Gastroesophageal sphincter (tissue), 4 donors: ENCODE measurements at regions not wholly inside any gene's neighbourhood (a gene's known extent, or its start where the extent isn't known, plus 50 kb on each side); places are given as distances from the start of the nearest gene placed in this dataset.
A peak's percentile ranks its signal among the peaks of the same experiment; 100 is the strongest.

Experiments used
- ATAC-seq: fragments of 150-250 bp; one replicate; pipeline ENCODE4 v1.9.1; 2016; ENCODE audit warnings: mild to moderate bottlenecking, moderate library complexity
- H3K27ac ChIP-seq, 4 donors: fragments of 200-600 bp; sonication (generic) in 3 of 4; 1 replicate in 3 of 4; 2 replicates in 1 of 4; pipeline ENCODE4 v1.5.1; 2016 to 2019
- H3K27me3 ChIP-seq: fragments of 200-600 bp; sonication (generic); one replicate; pipeline ENCODE4 v1.5.1; 2019
- H3K36me3 ChIP-seq, 2 donors: fragments of 200-600 bp; sonication (generic); one replicate each; pipeline ENCODE4 v1.5.1; 2019; ENCODE audit warnings: control low read depth in 1 of 2
- H3K4me1 ChIP-seq, 3 donors: fragments of 200-600 bp; sonication (generic); 1 replicate in 2 of 3; 2 replicates in 1 of 3; pipeline ENCODE4 v1.5.1; 2016 to 2019; ENCODE audit warnings: control low read depth in 2 of 3
- H3K4me3 ChIP-seq, 2 donors: fragments of 200-600 bp; sonication (generic); one replicate each; pipeline ENCODE4 v1.5.1; 2019; ENCODE audit warnings: mild to moderate bottlenecking in 1 of 2, moderate library complexity in 1 of 2
- H3K9me3 ChIP-seq, 3 donors: fragments of 200-600 bp; sonication (generic); one replicate each; pipeline ENCODE4 v1.5.1; 2017 to 2019; ENCODE audit warnings: control low read depth in 2 of 3
- CTCF ChIP-seq, 4 experiments: fragments of 200-600 bp in 2 of 4; fragments of 450-650 bp in 2 of 4; sonication (generic) in 1 of 4; IDR thresholded peaks; one replicate each; pipeline ENCODE4 v1.5.1; 2017 to 2019; ENCODE audit warnings: antibody characterized with exemption in 4 of 4, mild to moderate bottlenecking in 2 of 4, moderate library complexity in 2 of 4
- EP300 ChIP-seq: sonication (generic); formaldehyde crosslinking; IDR thresholded peaks from one replicate; pipeline ENCODE4 v1.6.1; 2017; ENCODE audit warnings: antibody characterized with exemption, mild to moderate bottlenecking
- POLR2A ChIP-seq, 2 donors: fragments of 450-650 bp; IDR thresholded peaks; one replicate each; pipeline ENCODE4 v1.6.1; 2017; ENCODE audit warnings: antibody characterized with exemption in 2 of 2, mild to moderate bottlenecking in 2 of 2, moderate library complexity in 1 of 2
- POLR2AphosphoS5 ChIP-seq: sonication (generic); formaldehyde crosslinking; IDR thresholded peaks from one replicate; pipeline ENCODE4 v1.6.1; 2017; ENCODE audit warnings: antibody characterized with exemption
- WGBS, 2 donors: methylation state at CpG; one replicate each; pipeline ENCODE4 v1.1.5; 2018; ENCODE audit warnings: low coverage in 1 of 2; 5-methylcytosine and 5-hydroxymethylcytosine counted together

- Histone ChIP-seq H3K27me3 (no peaks in the 10 kb centered on the region), H3K27ac (peak overlapping the region in 2 of 4 donors; percentile 39 to 52), H3K4me3 (no peak overlapping the region), H3K4me1 (peaks cover 0 to 27% (median 12%) of the 10 kb centered on the region in 3 donors), H3K9me3 (no peaks in the 10 kb centered on the region), H3K36me3 (no peaks in the 10 kb centered on the region)
- ATAC-seq = no peak
- TF ChIP-seq POLR2AphosphoS5 = no peak
- no peak for TF ChIP-seq CTCF (IDR thresholded peaks at IDR 0.05)
- no peak for TF ChIP-seq POLR2A (IDR thresholded peaks at IDR 0.05)
- no peak for TF ChIP-seq EP300
Measured at GRCh38 chr7:22653951-22654350, 73.0 kb upstream of the IL6 start.

GRCh38 chr7:22651534-22652243 lies 75.3 kb upstream of the IL6 start:
- no peak overlapping the region for H3K4me3 ChIP-seq
- no peaks in the 10 kb centered on the region for H3K36me3 ChIP-seq
- peak overlapping the region in 2 of 4 donors; percentile 40 to 49 for H3K27ac ChIP-seq
- 35 to 36% methylated on average over 5 of the region's 5 CpGs for WGBS, 2 donors
- TF ChIP-seq EP300 (no peak), POLR2AphosphoS5 (no peak), POLR2A (IDR thresholded peaks at IDR 0.05) (no peak), CTCF (IDR thresholded peaks at IDR 0.05) (no peak)
- peaks cover 0 to 27% (median 12%) of the 10 kb centered on the region in 3 donors for H3K4me1 ChIP-seq
- no peaks in the 10 kb centered on the region for H3K27me3 ChIP-seq
- H3K9me3 ChIP-seq = peaks cover 0 to 8% (median 0%) of the 10 kb centered on the region in 3 donors
- ATAC-seq = no peak

DNA sequence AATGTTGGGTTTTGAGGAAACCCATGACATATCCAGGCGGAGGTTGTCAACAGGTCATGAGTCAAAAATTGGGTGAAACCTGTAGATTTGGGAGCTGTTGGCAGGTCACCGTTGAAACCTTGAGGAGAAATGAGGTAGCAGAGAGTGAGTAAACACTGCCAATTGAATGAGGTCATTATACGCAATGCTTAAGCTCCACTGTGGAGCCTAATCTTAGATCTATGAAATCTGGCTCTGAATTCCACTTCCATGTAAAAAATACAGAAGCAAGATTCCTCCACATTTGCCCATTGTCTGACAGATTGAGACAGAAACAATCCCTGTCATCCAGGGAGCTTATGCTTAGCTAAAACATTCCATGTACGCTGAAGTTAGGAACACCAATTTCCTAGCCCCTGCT lies 76.0 kb upstream of the IL6 start:
- H3K4me1 ChIP-seq = peaks cover 0 to 27% (median 12%) of the 10 kb centered on the region in 3 donors
- no peak for TF ChIP-seq POLR2A (IDR thresholded peaks at IDR 0.05)
- no peak for TF ChIP-seq CTCF (IDR thresholded peaks at IDR 0.05)
- TF ChIP-seq EP300 = no peak
- no peak for TF ChIP-seq POLR2AphosphoS5
- H3K36me3 ChIP-seq = no peaks in the 10 kb centered on the region
- no peak overlapping the region for H3K4me3 ChIP-seq
- H3K9me3 ChIP-seq = peaks cover 0 to 14% (median 0%) of the 10 kb centered on the region in 3 donors
- H3K27me3 ChIP-seq = no peaks in the 10 kb centered on the region
- peak overlapping the region in 2 of 4 donors; percentile 40 to 49 for H3K27ac ChIP-seq
- ATAC-seq = no peak
- 63 to 70% methylated on average over 2 to 3 of the region's 4 CpGs for WGBS, 2 donors

DNA sequence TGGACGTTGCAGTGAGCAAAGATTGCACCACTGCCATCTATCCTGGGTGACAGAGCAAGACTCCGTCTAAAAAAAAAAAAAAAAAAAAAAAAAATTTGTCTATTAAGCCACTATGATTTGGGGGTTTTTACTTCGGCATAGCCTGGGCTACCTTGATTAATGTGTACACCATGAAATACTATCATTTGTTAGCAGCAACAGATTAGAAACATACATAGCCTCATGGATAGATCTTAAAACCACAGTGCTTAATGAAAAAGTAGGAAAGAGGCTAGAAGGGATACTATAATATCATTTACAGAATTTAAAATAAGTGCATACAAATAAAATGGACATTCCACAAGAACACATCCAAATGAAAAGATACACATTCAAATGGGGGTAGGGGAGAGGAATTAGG lies 77.3 kb upstream of the IL6 start:
- H3K27ac ChIP-seq = no peak overlapping the region
- H3K9me3 ChIP-seq = peaks cover 0 to 23% (median 0%) of the 10 kb centered on the region in 3 donors
- no peaks in the 10 kb centered on the region for H3K27me3 ChIP-seq
- TF ChIP-seq POLR2AphosphoS5 = no peak
- no peak for TF ChIP-seq POLR2A (IDR thresholded peaks at IDR 0.05)
- TF ChIP-seq CTCF (IDR thresholded peaks at IDR 0.05) = no peak
- H3K4me1 ChIP-seq = peaks cover 0 to 24% (median 12%) of the 10 kb centered on the region in 3 donors
- no peak overlapping the region for H3K4me3 ChIP-seq
- no peak for ATAC-seq
- 93 to 96% methylated on average over 3 of the region's 3 CpGs for WGBS, 2 donors
- no peaks in the 10 kb centered on the region for H3K36me3 ChIP-seq
